ENCODE measurements at regions not wholly inside any gene's neighbourhood (a gene's known extent, or its start where the extent isn't known, plus 50 kb on each side); places are given as distances from the start of the nearest gene placed in this dataset.
A peak's percentile ranks its signal among the peaks of the same experiment; 100 is the strongest.

DNA sequence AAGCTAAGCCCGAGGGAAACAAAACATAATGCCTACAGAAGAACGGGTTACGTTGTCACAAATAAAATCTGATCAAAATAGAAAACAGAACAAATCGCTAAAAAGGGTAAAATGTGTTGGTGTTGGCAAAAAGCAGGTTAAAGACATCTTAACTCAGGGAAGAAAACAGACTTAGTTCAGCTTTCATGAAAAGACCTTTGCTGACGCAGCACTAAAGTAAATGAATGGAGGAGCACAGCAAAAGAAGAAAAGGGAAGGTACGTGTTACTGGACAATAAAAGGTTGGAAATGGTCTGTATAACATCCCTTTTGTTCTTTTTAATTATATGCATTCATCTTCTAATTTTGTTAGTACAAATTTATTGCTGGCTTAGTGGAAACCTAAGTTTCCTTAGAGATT lies 117.4 kb upstream of the DSEL start:
- no peak for DNase-seq

DNA sequence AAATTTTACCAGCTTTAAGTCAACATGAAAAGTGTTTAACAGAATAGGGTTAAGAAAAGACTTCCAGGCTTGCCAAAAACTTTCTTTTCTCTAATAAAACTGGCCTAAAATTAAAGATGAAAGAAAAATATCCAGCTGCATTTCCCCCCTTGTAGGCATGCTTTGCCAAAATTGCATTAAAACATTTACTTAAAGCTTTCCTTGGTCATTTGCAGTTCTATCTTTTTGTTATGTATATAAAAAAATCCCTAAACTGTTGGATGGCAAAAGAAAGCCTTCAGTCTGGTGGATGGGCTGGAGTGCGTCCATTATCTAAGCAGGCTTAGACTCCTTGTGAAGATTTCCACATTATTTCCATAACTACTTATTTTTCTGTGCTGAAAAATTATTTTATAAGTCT lies 105.4 kb upstream of the DSEL start:
- no peak for DNase-seq

DNA sequence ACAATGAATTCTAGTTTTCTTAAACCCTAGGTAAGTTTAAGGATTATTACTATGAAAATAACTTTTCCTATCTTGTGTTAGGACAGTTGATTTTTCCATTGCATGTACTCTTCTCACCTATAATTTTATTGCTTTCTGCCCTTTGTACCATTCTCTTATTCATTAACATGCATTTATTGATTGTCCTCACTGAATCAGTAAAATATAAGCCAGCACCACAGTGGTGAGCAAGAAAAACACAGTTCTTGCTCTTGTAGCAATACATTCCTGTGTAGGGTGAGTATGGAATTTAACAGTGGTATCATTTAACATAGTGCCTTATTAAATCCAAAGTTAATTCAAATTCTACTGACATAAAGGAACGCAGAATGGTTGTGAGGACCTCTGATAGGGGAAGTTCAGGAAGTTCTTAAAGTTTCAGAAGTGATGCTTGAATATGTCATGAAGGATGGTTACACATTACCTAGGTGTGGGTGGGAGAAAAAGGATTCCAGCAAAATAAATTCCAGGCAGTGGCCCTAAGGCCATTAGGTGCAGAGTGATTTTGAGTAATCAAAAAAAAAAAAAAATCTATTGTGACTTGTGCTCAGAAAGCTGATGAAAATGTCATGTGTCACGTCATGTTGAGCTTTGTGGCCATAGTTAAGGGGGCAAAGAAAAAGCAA lies 104.7 kb upstream of the DSEL start:
- DNase-seq: no peak

GRCh38 chr18:67618061-67618460 lies 101.5 kb upstream of the DSEL start:
- no peak for DNase-seq

DNA sequence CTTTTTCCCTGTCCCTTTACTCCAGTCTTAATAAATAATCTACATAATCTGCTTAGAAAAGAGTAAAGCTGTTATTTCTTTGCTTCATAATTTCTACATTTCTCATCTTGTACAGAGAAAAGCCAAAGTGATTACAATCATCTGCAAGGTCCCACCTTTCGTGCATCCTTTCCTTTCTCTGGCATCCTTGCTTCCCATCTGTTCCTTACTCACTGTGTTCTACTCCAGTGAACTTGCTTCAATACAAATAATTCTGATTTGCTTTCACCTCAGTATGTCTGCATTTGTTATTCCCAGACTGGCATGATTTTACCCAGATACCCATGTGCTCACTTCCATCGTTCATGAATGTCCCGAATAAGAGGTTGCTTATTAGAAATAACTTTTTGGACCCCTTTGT lies 99.4 kb upstream of the DSEL start:
- DNase-seq: no peak

- DNase-seq: no peak
These were observed 97.2 kb upstream of the DSEL start for GRCh38 chr18:67613731-67614130.

DNA sequence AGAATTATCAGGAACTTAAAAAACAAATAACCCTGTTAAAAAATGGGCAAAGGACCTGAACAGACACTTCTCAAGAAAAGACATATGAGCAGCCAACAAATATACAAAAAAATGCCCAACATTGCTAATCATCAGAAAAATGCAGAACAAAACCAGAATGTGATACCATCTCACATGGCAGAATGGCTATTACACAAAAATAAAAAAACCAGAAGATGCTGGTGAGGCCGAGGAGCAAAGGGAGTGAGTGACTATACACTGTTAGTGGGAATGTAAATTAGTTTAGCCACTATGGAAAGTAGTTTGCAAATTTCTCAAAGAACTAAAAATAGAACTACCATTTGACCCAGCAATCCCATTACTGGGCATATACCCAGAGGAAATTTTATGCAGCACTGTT lies 95.8 kb upstream of the DSEL start:
- DNase-seq: no peak

DNA sequence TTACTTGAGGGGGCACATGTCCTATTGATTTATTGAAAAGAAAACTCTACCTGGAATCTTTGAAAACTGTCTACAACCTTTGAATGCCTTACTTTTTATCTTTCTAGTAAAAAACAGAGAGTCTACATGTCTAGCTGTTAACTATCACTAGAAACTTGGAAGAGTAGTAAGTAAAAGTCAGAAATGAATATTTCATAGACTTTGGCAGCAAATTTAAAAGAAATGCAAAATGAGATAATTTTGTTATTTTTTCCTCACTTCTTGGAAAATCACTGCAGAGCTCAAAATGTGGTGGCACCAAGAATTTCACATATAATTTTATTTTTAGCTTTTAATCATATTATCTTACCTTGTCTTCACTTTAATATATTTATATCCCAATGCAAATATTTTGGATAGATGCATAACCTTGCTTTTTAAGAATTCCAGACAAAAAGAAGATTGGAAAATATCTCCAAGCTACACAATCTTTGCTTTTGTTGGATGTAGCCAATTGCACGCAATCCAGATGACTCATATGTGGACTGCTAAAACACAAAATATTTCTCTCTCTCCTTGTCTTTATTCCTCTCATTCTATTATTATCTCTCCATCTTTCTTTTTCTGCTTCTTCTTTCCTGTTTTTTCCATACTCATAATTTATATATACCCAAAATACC lies 92.2 kb upstream of the DSEL start:
- no peak for DNase-seq

DNA sequence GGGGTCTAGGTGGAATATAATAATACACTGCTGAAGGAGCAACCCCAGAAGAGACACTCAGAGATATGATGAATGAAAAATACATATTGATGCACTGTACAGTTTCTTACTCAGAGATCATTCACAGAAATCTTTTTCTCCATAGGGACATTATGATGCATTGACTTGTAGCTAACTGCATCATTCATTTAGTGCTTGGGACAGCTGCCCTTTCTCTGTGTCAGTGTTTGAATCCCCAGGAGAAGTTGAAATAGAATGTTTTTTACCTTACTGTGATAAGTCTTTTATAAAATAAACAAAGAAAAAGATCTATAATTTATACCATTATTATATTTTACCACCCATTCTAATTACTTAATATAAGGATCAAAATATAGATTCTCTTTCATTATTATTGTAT lies 91.7 kb upstream of the DSEL start:
- DNase-seq: no peak

- no peak for DNase-seq
These were observed 84.0 kb upstream of the DSEL start for GRCh38 chr18:67600181-67601180.

DNA sequence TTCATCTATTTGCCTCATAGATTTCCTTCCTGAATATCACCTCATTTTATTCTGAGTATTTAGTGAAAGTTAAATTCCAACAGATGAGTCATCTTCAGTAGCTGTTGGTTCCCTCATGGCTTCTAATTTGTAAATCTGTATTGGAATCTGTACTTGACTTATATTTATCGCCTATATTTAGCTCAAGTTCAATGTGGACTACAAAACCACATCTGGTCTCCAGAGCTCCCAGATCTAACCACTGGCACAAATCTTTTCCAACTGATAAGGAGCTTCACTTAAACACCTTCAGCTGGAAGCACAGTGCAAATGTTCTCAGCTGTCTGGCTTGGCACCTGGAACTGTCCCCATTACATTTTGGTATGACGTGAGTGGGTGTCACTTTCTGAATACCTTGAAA lies 82.8 kb upstream of the DSEL start:
- no peak for DNase-seq

- no peak for DNase-seq
These were observed 81.2 kb upstream of the DSEL start for GRCh38 chr18:67597759-67598158.

DNA sequence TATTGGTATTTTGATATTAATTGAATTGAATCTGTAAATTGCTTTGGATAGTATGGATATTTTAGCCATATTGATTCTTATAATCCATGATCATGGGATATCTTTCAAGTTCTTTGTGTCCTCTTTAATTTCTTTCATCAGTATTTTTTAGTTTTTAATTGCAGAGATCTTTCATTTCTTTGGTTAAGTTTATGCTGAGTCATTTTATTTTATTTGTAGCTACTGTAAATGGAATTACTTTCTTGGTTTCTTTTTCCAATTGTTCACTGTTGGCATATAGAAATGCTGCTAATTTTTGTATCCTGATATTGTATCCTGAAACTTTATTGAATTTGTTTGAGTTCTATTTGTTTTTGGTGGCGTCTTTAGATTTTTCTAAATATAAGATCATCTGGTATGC lies 79.5 kb upstream of the DSEL start:
- no peak for DNase-seq

GRCh38 chr18:67590571-67591141 lies 74.1 kb upstream of the DSEL start:
- DNase-seq: peak in 1 of 3 experiments; percentile 50

DNA sequence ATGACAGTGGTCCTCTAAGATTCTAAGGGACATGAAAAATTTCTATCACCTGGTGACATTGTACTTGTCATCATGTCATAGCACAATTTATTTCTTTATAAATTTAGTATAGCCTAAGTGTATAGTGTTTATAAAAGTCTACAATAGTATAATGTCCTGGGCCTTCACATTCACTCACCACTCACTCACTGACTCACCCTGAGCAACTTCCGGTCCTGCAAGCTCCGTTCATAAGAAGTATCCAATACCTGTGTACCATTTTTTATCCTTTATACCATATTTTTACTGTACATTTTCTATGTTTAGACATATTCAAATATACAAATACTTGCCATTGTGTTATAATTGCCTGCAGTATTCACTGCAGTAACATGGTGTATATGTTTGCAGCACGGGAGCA lies 72.8 kb upstream of the DSEL start:
- DNase-seq: peak in 1 of 3 experiments; percentile 57

GRCh38 chr18:67586101-67586500 lies 69.6 kb upstream of the DSEL start:
- no peak for DNase-seq

- no peak for DNase-seq
These were observed 67.1 kb upstream of the DSEL start for GRCh38 chr18:67583621-67584020.

GRCh38 chr18:67582488-67582887 lies 66.0 kb upstream of the DSEL start:
- no peak for DNase-seq

- DNase-seq: no peak
These were observed 64.7 kb upstream of the DSEL start for GRCh38 chr18:67581178-67581577.

DNA sequence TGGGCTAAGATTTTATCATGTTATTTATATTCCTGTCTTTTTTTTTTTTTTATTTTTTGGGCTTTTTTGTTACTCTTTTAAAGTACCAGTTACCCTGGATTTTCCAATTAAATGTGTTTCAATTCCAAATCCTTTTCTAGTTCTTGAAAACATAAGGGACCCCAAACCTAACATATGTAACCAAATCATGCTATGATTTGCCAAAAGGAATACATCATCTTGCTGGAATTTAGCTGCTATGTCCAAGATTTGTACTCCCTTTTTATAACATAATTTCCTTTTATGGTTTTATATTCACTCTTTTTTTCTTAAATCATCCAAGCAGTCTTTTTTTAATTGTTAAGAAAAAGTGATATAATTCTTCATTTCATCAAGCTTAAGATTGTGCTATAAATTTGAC lies 60.9 kb upstream of the DSEL start:
- no peak for DNase-seq

- DNase-seq: peak in 2 of 3 experiments; percentile 34 to 81
These were observed 58.2 kb upstream of the DSEL start for GRCh38 chr18:67574749-67575148.

DNA sequence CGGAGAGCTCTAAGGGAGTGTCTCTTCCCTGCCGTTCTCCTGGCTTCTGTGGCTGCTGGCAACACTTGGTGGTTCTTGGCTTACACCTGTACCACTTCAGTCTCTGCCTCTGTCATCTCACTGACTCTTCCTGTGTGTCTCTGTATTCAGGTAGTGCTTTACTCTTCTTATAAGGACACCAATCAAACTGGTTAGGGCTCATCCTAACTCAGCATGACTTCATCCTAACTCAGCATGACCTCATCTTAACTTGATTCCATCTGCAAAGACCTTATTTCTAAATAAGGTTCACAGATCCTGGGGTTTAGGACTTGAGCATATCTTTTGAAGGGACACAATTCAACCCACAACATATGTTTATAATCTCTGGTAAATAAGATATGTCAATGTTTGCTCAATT lies 51.6 kb upstream of the DSEL start:
- peak in 1 of 3 experiments; percentile 30 for DNase-seq
